HG02840 (cell line): ENCODE measurements at regions not wholly inside any gene's neighbourhood (a gene's known extent, or its start where the extent isn't known, plus 50 kb on each side); places are given as distances from the start of the nearest gene placed in this dataset.
"Not testable (repeated sequence)": the region's sequence is repeated elsewhere in the genome, so short reads cannot be mapped to it uniquely, and the experiment has no call there.

Experiments
- ATAC-seq: cut with Tn5 transposase; IDR thresholded peaks from one replicate; pipeline ENCODE4 v1.9.1; 2021; ENCODE audit warnings: mild to moderate bottlenecking, moderate library complexity, moderate number of reproducible peaks; ENCODE audit not compliant: unreplicated experiment, low FRiP score

DNA sequence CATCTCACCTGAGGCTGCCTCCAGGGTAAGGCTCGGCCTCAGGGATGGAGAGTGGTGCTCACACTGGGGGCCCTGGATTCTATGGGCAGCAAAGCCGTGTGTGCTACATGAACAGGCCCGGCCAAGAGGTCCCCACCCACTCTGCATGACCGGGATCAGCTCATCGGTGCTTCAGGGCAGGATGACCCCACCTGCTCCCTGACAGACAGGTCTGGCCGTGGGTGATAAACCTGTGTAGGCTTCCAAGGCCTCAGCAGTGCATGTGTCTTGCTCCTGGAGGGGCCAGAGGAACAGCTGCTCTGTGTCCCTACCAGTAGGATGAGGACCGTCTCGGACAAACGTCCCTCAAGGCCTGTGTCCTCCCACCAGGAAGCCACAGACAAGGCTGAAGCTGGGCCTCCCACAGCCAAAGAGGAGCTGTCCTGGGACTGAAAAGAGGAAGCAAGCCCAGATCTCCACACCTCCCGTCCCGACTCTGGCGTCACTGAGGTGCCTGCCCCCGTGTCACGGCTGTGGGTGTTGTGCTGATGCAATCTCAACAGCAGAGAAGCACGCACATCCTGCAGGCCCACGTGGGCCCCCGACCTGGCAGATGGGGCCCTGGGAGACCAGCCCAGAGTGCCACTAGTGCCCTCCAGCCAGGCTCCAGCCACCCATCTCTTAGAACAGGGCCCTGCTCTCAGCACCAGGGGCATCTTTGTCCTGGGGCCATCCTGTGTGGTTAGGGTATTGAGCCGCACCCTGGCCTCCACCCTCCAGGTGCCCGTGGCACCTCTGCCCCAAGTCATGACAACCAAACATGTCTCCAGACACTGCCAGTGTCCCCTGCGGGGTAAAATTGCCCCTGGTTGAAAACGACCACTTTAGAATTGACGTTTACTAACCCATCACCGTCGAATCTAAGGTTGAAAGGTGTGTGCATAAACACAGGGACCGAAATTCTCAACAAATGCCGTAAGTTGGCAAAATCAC is 5455.9 kb upstream of the TPTE start:
- ATAC-seq = not testable (repeated sequence)

DNA sequence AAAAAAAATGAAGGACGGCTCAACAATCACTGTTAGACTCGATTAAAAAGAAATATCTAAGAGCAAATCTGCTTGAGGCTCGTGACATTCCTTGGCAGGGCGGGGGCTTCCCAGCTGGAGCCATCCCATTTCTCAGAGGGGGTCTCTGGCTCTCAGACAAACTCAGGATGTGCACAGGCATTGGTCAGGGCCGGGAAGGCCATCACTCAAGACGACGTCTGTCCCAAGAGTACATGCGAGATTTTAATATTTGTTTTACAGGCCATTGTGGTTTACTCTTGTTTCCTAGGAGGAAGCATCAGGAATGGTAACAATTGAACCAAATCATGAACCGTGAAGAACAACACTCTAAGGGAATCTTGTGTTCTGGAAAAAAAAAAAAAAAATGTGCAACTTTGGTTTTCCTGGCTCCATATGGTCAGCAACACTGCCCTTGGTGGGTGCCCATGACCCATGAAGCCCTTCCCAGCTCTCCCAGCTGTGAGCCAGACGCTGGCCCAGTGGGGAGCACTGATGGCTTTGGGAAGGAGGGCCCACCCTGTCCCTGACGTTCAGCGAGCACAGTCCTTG is 5454.6 kb upstream of the TPTE start:
- ATAC-seq = not testable (repeated sequence)

DNA sequence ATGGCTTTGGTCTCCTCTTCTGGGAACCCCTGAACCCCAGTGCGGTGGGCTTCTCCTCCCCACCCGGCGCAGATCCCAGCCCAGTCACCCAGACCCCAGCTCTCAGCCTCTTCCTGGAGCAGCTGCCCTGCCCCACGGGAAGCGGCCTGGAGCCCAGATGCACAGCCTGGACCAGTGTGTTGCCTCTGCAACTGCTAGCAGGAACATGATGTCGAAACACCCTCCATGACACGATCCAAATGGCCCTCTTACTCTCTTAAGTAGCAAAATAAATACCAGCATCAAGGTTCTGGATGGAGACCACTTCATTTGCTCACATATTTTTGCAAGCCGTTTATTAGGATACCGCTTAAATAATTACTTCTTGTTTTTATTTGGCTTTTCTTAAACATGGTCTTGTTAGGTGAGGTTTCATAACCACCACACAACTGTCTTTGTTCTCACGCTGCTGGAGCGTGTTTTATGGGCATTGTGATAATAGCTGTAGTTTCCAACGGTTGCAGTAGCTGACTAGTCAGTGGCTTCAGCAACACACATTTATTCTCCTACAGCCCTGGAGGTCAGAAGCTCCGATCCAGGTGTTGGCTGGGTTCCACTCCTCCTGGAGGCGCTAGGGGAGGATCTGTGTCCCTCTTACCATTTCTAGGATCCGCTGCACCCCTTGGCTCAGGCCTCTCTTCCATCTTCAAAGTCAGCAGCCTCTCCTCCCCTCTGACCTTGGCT is 5453.9 kb upstream of the TPTE start:
- not testable (repeated sequence) for ATAC-seq

DNA sequence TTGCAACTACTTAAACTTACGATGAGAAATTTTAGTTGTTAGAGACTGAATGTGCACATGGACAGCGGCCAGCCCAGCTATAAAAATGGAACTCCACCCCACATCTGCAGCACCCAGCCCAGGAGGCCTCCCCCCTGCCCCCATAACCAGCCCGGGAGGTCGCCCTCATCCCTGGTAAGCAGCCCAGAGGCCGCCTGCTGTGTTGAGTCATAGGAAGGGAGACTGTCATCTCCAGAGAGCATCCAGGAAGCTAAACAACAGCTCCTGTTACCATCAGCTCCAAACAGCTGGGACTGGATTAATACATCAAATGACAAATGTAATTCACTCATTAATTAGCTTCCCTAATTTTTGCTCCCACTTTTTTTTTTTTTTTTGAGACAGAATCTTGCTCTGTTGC is 5452.7 kb upstream of the TPTE start:
- not testable (repeated sequence) for ATAC-seq

DNA sequence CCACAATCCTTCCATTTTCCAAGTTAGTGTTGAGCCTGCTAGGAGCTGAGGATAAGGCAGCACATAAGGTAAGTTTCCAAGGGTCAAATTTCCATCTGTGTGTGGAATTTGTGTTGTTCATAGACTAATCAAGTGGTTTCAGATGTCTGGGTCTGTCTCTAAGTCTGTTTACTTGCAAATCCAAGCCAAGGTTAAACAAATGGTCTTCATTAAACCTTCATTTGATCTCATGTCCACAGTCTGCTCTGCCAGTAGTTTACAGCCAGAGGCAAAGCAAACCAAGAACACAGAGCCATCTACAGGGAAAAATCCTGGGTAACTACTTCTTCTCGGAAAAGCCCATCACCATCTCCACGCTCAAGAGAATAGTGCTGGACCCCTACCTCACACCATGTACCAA is 5450.2 kb upstream of the TPTE start:
- ATAC-seq = not testable (repeated sequence)

DNA sequence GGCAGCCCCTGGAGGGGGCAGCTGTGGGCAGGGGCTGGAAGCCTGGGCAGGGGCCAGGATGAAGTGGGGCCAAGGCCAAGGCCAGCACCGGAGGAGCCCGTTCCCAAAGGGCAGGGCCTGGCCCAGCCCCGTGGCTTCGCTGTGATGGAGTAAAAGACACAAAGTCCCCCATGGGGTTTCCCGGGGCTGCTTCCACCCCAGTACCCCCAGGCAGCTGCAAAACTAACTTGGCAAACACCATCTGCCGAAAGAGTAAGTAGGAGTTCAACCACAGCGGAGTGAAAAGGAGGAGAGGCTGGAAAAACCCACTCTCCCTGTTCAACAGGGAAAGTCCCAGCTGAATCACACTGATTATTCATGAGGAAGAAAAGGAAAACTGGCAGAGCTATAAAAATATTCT is 5444.5 kb upstream of the TPTE start:
- ATAC-seq = not testable (repeated sequence)

DNA sequence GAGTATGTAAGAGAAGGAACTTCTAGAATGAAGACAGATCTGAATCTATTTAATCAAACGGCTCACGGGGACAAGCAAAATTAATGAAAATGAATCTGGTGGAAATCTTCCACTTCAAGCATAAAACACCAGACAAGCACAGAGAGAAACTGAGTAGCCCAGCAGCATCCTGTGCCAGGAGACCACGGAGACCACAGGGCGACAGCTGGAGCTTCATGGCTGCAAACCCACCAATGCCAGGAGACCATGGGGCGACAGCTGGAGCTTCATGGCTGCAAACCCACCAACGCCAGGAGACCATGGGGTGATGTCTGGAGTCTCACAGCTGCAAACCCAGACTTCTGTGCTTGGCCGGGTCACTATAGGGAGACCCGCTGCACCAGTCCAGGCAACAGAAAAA is 5442.0 kb upstream of the TPTE start:
- ATAC-seq = not testable (repeated sequence)

DNA sequence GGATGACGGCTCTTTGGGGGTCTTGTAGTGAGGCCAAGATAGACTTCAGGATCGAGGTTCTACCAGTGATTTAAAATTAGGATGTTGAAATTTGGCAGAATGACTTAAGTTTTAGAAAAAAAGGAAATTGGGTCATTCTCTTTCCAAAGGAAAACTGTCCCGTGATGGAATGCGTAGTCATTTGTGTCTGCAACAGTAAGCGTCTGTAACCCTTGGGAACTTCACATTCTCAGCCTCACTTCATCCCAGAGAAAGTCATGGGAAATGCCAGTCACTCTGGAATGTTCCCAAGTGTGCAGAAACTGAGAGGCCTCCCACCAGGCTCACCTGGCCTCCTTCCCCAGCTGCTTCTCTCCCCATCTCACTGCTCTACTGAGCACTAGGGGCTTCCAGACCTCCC is 5441.4 kb upstream of the TPTE start:
- ATAC-seq = not testable (repeated sequence)

DNA sequence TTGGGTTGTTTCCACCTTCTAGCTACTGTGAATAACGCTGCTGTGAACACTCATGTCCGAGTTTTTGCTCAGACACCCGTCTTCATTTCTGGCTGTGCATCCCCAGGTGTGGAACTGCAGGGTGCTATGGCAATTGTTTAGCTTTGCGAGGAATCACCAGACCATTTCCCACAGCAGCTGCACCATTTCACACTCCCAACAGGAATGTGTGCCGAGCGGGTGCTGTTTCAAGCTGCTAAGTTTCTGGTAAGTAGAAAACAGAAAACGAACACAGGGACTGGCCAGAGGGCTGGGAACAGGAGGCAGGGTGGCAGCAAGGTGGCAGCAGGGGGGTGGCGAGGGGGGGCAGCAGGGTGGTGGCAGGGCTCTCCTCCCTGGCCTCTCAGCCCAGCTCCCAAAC is 5437.1 kb upstream of the TPTE start:
- not testable (repeated sequence) for ATAC-seq

DNA sequence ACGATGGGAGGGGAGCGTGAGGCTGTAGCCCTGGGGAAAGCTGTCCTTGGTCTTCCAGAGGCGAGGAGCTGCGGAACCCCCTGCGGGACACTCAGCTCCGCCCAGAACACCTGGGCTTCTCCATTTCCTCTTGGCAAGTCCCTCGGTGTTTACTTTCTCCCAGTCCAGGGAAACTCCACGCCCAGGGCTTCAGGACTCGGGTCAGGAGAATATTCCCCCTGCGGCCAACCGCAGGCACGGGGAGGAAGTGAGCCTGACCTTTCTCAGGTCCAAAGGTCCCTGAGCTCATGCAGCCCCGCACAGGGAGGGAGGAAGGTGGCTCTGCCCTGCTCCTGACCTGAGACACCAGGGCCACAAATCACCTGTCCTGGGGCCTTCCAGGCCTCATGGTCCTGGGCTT is 5435.9 kb upstream of the TPTE start:
- ATAC-seq = not testable (repeated sequence)

DNA sequence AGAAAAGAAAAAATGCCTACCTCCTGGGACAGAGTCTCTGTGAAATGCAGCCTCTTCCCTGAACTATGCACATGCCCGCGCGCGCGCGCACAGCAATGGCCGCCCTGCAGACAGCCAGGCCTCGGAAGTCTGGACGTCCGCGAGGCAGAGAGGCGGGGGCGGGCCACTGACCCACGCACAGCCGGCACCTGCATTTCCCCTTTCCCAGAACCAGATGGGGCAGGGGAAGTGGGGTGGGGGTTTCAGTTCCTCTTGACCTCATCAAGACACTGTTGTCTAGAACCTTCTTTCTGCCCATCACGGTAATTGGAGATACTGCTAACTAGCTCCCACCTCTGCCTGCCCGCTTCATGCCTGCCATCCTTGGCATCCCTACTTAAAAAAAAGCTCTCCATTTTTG is 5435.0 kb upstream of the TPTE start:
- not testable (repeated sequence) for ATAC-seq

DNA sequence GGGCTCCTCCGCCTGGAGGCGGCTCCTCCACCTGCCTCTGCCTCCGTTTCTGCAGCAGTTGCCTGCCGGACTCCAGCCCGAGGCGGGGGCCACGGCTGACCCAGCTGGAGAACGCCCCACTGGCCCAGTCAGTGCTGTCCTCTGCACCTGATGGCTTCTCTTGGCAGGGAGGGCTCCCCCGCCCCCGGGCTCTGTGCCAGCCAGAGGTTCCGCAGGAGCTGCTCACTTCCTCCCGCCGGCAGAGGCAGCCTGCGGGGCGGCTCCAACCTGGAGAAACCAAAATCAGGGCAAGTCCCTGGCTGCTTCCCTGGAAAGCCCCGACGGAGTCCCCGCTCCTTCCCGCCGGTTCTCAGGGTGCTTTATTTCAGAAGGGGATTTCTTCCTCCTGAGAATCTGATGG is 5432.6 kb upstream of the TPTE start:
- not testable (repeated sequence) for ATAC-seq

DNA sequence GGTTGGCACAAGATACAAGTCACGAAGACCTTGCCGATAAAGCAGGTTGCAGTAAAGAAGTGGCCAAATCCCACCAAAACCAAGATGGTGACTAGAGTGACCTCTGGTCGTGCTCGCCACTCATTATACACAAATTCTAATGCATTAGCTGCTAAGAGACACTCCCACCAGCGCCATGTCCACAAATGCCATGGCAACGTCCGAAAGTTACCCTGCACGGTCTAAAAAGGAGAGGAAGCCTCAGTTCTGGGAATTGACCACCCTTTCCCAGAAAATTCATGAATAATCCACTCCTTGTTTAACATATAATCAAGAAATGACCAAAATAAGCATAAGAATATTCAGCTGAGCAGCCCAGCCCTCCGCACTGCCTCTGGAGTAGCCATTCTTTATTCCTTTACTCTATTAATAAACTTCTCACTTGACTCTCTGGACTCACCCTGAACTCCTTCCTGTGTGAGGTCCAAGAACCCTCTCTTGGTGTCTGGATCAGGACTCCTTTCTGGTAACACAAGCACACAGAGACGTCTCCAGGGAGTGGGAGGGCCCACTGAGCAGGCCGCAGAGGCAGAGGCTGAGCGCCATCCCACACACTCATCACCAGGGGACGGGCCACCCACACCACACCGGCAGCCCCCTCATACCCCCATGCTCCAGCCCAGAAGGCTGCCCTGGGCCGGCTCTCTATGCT is 5431.8 kb upstream of the TPTE start:
- not testable (repeated sequence) for ATAC-seq

DNA sequence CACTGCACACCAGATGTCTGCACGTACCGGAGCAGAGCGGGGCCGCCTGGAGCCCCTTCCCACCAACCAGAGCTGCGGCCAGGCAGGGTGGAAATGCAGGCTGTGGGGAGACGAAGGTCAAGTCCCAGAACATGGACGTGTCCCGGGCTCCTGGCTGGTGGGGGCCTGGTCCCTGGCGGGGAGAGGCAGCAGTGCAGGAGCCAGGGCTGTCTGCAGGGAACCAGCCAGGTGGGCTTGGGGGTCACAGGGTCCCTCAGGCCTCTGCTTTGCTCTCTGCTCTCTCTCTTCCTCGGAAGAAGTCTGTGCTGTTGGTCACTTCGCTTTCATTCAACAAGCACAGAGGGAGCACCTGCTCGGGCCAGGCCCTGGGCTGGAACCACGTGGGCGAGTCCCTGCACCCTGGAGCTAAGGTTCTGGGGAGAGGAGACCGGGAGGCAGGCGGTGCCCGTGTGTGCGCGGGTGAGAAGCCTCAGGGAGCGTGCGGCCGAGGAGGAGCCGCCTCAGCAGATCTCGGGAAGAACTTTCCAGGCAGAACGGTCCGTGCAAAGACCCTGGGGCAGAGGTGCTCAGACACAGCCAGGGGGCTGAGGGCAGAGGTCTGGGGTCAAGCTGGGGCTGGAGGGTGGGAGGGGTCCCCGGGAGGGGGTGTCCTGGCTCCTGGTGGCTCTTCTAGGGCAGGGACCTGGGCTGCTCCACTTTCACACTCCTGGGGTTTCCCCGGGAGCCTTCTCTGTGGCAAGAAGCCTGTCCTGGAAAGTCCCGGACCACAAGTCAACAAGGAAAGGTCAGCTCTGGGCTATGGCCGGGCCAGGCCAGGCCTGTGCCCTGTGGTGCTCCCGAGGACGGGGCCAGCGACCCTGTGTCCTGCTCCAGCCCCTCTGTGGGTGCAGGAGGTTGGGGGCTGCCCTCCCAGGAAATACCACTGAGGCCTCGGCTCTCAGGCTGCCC is 5431.0 kb upstream of the TPTE start:
- not testable (repeated sequence) for ATAC-seq

DNA sequence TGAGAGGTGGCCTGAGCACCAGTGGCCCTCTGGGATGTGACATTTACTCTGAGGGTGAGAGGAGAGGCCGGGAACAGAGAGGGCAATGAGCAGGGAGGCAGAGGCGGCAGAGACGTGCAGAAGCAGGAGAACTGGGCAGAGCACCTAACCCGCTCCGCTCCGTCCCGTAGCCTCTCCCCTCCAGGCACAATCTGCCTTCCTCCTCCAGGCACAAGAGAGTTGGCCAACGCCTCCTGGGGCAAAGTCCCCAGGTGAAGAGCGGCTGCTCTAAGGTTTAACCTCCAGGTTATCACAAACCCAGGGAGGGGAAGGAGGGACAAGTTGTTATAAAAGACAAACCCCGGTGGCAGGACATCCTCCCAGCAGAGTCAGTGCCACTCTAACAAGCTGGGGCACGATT is 5430.1 kb upstream of the TPTE start:
- ATAC-seq = not testable (repeated sequence)

DNA sequence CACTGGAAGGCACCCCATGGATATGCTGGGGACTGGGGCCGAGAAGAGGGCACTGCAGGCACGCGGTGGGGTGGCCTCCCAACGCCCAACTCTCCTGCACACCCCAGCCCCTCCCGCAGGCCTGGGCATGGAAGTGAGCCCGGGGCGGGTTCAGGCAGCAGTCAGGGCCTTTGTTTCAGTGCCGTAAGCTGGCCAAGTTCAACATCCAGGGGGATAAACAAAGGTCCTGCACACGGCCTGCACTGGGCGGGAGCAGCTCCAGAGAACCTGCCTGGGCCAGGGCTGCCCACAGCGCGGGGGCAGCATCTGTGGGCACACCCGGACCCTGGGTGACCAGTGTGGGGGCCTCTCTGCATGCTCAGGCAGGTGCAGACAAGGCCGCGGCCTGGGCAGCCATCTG is 5425.8 kb upstream of the TPTE start:
- not testable (repeated sequence) for ATAC-seq

DNA sequence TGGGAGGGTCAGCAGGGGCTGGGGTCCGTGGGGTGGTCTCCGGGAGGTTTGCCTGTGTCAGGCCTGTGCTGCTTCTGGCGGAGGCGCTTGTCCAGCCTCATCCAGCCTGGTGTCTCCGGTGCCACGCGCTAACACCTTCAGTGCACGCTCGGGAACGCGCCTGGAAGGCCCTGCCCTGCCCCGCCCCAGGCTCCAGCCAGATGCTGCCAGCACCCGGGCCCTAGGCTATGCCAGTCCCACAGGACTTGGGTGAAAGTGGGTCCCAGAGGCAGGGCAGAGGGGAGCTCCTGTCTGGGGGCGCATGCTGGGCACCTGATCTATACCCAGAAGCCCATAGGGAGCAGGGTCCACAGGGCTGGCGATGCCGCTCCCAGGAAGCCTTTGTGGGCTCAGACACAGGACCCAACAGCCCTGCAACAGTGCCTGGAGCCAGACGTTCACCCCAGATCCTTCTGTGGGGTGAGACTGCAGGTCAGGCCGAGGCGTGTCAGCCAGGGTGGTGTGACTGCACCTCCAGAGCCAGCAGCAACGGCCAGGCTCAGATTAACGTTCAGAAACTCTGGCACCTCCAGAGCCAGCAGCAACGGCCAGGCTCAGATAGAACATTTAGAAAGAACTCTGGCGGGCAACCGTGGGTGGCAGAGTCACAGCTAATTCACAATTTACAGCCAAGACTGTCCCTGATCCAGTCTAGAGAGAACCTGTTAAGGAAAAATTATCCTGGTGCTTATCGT is 5423.2 kb upstream of the TPTE start:
- not testable (repeated sequence) for ATAC-seq

DNA sequence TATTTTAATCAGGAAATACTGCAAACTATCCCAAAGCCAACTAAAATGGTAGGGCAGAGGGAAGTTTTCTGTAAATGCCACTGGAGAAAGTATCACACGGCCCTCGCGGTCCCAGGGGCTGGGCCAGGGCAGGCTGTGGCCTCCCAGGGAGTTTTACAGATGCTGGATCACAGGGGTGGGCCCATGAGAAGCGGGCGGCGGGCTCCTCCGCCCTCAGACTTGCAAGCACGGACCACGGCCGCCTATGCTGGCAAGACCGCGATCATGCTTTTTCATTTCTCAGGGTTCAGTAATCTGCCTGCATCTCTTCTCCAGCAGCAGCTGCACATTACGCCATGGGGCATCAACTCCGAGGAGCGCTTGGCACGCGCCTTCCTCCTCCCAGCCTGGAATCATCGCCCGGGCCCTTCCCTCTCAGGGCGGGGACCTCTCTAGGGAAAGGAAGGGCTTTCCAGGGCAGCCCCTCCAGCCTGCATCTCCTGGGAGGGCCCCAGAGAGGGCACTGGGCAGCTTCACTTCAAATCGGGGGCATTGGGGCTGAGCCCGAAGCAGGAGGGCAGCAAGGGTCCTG is 5420.7 kb upstream of the TPTE start:
- ATAC-seq = not testable (repeated sequence)
